ENCODE measurements at regions not wholly inside any gene's neighbourhood (a gene's known extent, or its start where the extent isn't known, plus 50 kb on each side); places are given as distances from the start of the nearest gene placed in this dataset.

GRCh38 chr13:26910754-26911465, 150.3 kb upstream of the GPR12 start:
- no peak for TF ChIP-seq EP300 (IDR thresholded peaks at IDR 0.05; ENCODE audit: borderline replicate concordance)
- no peak for TF ChIP-seq RAD21 (IDR thresholded peaks at IDR 0.05; ENCODE audit: low read depth)
- no peak for TF ChIP-seq REST (IDR thresholded peaks at IDR 0.05; ENCODE audit: low read depth)
- TF ChIP-seq, protein P1, sequence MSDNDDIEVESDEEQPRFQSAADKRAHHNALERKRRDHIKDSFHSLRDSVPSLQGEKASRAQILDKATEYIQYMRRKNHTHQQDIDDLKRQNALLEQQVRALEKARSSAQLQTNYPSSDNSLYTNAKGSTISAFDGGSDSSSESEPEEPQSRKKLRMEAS (IDR thresholded peaks at IDR 0.05) = no peak
- no peak for TF ChIP-seq CEBPB (IDR thresholded peaks at IDR 0.05)
